ENCODE measurements at regions not wholly inside any gene's neighbourhood (a gene's known extent, or its start where the extent isn't known, plus 50 kb on each side); places are given as distances from the start of the nearest gene placed in this dataset.

DNA sequence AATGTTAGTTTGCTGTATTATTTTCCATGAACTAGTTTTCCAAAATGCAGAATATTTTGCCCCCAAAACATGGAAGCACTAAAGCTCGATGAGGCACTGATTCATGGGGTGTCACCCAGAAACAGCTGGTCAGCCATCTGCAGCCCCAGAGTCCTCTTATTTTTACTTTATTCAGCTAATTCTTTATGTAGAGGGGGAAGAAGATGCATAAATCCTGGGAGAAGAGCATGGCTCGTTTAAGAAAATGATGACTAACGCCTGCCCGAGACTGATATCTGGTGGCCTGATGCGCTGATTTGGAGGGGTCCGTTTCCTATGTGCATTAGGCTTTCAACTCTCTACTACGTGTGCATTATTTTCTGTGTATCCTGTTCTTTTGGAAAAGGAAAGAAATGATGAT lies 390.3 kb upstream of the MEF2C start:
- intact Hi-C loops (cut with DNase I; ENCODE audit: low total_unique reads): no loop called here
- TF ChIP-seq, protein P1, sequence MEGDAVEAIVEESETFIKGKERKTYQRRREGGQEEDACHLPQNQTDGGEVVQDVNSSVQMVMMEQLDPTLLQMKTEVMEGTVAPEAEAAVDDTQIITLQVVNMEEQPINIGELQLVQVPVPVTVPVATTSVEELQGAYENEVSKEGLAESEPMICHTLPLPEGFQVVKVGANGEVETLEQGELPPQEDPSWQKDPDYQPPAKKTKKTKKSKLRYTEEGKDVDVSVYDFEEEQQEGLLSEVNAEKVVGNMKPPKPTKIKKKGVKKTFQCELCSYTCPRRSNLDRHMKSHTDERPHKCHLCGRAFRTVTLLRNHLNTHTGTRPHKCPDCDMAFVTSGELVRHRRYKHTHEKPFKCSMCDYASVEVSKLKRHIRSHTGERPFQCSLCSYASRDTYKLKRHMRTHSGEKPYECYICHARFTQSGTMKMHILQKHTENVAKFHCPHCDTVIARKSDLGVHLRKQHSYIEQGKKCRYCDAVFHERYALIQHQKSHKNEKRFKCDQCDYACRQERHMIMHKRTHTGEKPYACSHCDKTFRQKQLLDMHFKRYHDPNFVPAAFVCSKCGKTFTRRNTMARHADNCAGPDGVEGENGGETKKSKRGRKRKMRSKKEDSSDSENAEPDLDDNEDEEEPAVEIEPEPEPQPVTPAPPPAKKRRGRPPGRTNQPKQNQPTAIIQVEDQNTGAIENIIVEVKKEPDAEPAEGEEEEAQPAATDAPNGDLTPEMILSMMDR (IDR thresholded peaks at IDR 0.05): no peak
- no peak for TF ChIP-seq POLR2A (IDR thresholded peaks at IDR 0.05)
- H3K4me3 ChIP-seq (ENCODE audit: low read depth, poor library complexity, severe bottlenecking): no peak overlapping the region
- 77 to 78% methylated on average over 7 of the region's 7 CpGs for WGBS, 2 donors
- DNase-seq (ENCODE audit: low spot score in 2 of 2): no peak

DNA sequence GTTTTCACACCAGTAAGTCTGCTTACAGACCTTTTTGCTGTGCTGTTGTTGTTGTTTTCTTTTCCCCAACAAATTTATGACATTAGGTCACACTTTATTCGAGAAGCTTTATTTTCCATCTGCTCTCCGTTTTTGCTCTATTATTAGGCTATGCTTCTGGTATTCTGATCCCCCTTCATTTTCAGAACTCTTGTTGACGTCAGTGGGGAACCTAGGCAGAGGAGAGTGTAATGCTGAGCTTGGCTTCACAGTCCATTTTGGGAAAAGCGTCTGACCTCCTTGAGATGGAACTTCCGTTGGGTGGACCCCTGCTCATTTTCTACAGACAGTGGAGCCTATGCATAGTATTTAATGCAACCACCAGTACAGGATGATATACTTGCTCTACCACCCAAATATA lies 387.9 kb upstream of the MEF2C start:
- intact Hi-C loops (cut with DNase I; ENCODE audit: low total_unique reads): no loop called here
- H3K4me3 ChIP-seq (ENCODE audit: low read depth, poor library complexity, severe bottlenecking): no peak overlapping the region
- DNase-seq (ENCODE audit: low spot score in 2 of 2): no peak
- TF ChIP-seq POLR2A (IDR thresholded peaks at IDR 0.05): no peak
- TF ChIP-seq, protein P1 (IDR thresholded peaks at IDR 0.05): no peak
- WGBS, 2 donors: 76 to 78% methylated on average over 5 of the region's 5 CpGs

DNA sequence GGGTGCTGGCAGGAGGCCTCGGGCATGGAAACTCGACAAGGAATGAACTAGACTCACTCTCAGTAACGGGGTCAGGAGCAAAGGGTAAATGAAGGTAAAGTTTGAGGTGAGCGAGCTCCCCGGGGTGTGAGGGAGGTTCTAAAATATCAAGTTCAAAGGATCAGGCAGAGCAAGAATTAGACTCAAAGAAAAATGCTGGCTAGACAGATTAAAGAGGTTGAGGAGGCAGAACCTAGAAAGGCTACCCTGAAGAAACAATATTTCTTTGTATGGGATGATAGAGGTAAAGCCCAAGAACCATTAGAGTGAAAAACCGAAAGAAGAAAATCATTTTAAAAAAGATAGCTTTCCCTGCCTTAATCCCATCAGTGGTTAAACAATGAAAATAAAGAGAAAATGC lies 386.7 kb upstream of the MEF2C start:
- DNase-seq (ENCODE audit: low spot score in 2 of 2): no peak
- WGBS, 2 donors: 84 to 92% methylated on average over 6 of the region's 6 CpGs
- intact Hi-C loops (cut with DNase I; ENCODE audit: low total_unique reads): no loop called here
- H3K4me3 ChIP-seq (ENCODE audit: low read depth, poor library complexity, severe bottlenecking): no peak overlapping the region
- TF ChIP-seq POLR2A (IDR thresholded peaks at IDR 0.05): no peak
- TF ChIP-seq, protein P1 (IDR thresholded peaks at IDR 0.05): no peak

- intact Hi-C loops (cut with DNase I; ENCODE audit: low total_unique reads): no loop called here
- no peak for DNase-seq (ENCODE audit: low spot score in 2 of 2)
- no peak overlapping the region for H3K4me3 ChIP-seq (ENCODE audit: low read depth, poor library complexity, severe bottlenecking)
- 41 to 45% methylated on average over 4 of the region's 4 CpGs for whole genome bisulfite sequencing, 2 donors
- TF ChIP-seq, protein P1 (IDR thresholded peaks at IDR 0.05): no peak
- TF ChIP-seq POLR2A (IDR thresholded peaks at IDR 0.05): no peak
Measured at GRCh38 chr5:89268460-89268859, 385.5 kb upstream of the MEF2C start.

DNA sequence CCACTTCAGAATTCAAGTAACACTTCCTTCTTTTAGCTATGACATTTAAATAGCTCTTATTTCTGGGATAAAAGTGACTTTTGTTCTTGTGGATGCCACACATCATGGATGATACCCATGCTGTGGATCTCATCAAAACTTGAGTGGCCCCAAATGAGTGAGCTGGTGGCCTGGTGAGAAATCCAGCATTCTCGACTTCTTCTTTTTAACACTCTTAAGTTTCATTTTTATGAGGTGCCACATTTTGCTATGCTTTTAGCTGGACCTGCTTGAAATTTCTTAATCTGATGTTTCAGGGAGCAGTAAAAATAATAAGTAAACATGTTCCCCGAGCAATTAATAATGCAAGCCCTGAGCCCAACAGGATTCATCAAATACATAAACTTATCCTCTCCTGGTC lies 384.8 kb upstream of the MEF2C start:
- DNase-seq (ENCODE audit: low spot score in 2 of 2): no peak
- TF ChIP-seq POLR2A (IDR thresholded peaks at IDR 0.05): no peak
- TF ChIP-seq, protein P1 (IDR thresholded peaks at IDR 0.05): no peak
- intact Hi-C loops (cut with DNase I; ENCODE audit: low total_unique reads): no loop called here
- 86 to 87% methylated on average over 2 of the region's 2 CpGs for WGBS, 2 donors
- no peak overlapping the region for H3K4me3 ChIP-seq (ENCODE audit: low read depth, poor library complexity, severe bottlenecking)

- H3K4me3 ChIP-seq (ENCODE audit: low read depth, poor library complexity, severe bottlenecking): no peak overlapping the region
- WGBS, 2 donors: 88 to 89% methylated on average over 5 of the region's 5 CpGs
- TF ChIP-seq POLR2A (IDR thresholded peaks at IDR 0.05): no peak
- TF ChIP-seq, protein P1 (IDR thresholded peaks at IDR 0.05): no peak
- intact Hi-C loops (cut with DNase I; ENCODE audit: low total_unique reads): no loop called here
- DNase-seq (ENCODE audit: low spot score in 2 of 2): no peak
Measured at GRCh38 chr5:89265511-89266179, 382.7 kb upstream of the MEF2C start.
